Tibial artery (tissue), 4 donors: ENCODE measurements at regions not wholly inside any gene's neighbourhood (a gene's known extent, or its start where the extent isn't known, plus 50 kb on each side); places are given as distances from the start of the nearest gene placed in this dataset.

Source experiments
- DNase-seq, 2 donors: peaks; one replicate each; pipeline ENCODE4 v3.0.0-alpha.2; 2019
- H3K27ac ChIP-seq, 2 donors: fragments of 200-600 bp; sonication (generic) in 1 of 2; 1 replicate in 1 of 2; 2 replicates in 1 of 2; pipeline ENCODE4 v1.5.1; 2018 to 2019; ENCODE audit warnings: mild to moderate bottlenecking in 1 of 2
- H3K27me3 ChIP-seq, 2 donors: fragments of 200-600 bp; sonication (generic) in 1 of 2; one replicate each; pipeline versions ENCODE4 v1.5.1 to v1.6.0; 2016 to 2019
- H3K36me3 ChIP-seq, 3 donors: fragments of 200-600 bp; sonication (generic) in 2 of 3; one replicate each; pipeline ENCODE4 v1.5.1; 2016 to 2019; ENCODE audit warnings: mild to moderate bottlenecking in 2 of 3
- H3K4me1 ChIP-seq, 4 donors: fragments of 200-600 bp; sonication (generic) in 2 of 4; 1 replicate in 3 of 4; 2 replicates in 1 of 4; pipeline ENCODE4 v1.5.1; 2016 to 2019
- H3K4me3 ChIP-seq, 2 donors: fragments of 200-600 bp; sonication (generic) in 1 of 2; 1 replicate in 1 of 2; 2 replicates in 1 of 2; pipeline ENCODE4 v1.5.1; 2018 to 2019; ENCODE audit warnings: mild to moderate bottlenecking in 2 of 2
- H3K9me3 ChIP-seq, 3 donors: fragments of 200-600 bp; sonication (generic) in 1 of 3; one replicate each; pipeline ENCODE4 v1.5.1; 2016 to 2019
- intact Hi-C: fragments of 100-400 bp; cut with DNase I; formaldehyde crosslinking; loops from one replicate; pipeline ENCODE4 v1.15.0; 2023; ENCODE audit warnings: low total_unique reads
- TF ChIP-seq, protein P1 (sequence below), 2 experiments: fragments of 200-600 bp in 1 of 2; fragments of 450-650 bp in 1 of 2; IDR thresholded peaks; one replicate each; pipeline ENCODE4 v1.5.1; 2017 to 2019; ENCODE audit warnings: antibody characterized with exemption in 2 of 2, mild to moderate bottlenecking in 1 of 2, moderate library complexity in 1 of 2

DNA sequence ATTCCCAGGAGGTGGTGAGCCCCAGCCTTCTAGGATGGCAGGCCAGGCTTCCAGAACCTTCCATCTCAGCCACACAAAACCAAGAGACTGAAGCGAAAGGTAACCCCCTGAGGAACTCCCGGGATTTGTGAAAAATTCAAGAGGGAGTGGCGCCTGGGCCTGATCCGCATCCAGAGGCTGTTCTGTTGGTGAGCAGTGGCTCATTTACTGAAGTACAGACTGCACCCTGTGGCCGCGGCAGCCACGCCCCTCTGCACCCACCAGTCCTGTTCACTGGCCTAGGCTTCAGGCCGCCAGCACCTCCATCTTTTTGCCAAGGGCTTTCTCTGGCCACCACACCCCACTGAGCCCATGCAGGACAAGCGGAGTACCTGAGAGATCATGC, 79.1 kb upstream of the PTPN1 start:
- H3K4me3 ChIP-seq = no peak overlapping the region
- H3K36me3 ChIP-seq = no peaks in the 10 kb centered on the region
- H3K9me3 ChIP-seq = no peaks in the 10 kb centered on the region
- no peak for DNase-seq
- H3K27me3 ChIP-seq = no peaks in the 10 kb centered on the region
- H3K4me1 ChIP-seq = peaks cover 0 to 36% (median 31%) of the 10 kb centered on the region in 4 donors
- H3K27ac ChIP-seq = peak overlapping the region; percentile 45 to 77
- TF ChIP-seq, protein P1, sequence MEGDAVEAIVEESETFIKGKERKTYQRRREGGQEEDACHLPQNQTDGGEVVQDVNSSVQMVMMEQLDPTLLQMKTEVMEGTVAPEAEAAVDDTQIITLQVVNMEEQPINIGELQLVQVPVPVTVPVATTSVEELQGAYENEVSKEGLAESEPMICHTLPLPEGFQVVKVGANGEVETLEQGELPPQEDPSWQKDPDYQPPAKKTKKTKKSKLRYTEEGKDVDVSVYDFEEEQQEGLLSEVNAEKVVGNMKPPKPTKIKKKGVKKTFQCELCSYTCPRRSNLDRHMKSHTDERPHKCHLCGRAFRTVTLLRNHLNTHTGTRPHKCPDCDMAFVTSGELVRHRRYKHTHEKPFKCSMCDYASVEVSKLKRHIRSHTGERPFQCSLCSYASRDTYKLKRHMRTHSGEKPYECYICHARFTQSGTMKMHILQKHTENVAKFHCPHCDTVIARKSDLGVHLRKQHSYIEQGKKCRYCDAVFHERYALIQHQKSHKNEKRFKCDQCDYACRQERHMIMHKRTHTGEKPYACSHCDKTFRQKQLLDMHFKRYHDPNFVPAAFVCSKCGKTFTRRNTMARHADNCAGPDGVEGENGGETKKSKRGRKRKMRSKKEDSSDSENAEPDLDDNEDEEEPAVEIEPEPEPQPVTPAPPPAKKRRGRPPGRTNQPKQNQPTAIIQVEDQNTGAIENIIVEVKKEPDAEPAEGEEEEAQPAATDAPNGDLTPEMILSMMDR (IDR thresholded peaks at IDR 0.05) = no peak
- intact Hi-C loops = no loop called here

- TF ChIP-seq, protein P1 (IDR thresholded peaks at IDR 0.05) = no peak
- Histone ChIP-seq H3K27ac (no peak overlapping the region), H3K4me1 (peaks cover 0 to 30% (median 17%) of the 10 kb centered on the region in 4 donors), H3K27me3 (no peaks in the 10 kb centered on the region), H3K36me3 (no peaks in the 10 kb centered on the region), H3K9me3 (no peaks in the 10 kb centered on the region), H3K4me3 (no peak overlapping the region)
- DNase-seq = no peak
- intact Hi-C loops = no loop called here
Measured at GRCh38 chr20:50433001-50433761, 77.0 kb upstream of the PTPN1 start.

DNA sequence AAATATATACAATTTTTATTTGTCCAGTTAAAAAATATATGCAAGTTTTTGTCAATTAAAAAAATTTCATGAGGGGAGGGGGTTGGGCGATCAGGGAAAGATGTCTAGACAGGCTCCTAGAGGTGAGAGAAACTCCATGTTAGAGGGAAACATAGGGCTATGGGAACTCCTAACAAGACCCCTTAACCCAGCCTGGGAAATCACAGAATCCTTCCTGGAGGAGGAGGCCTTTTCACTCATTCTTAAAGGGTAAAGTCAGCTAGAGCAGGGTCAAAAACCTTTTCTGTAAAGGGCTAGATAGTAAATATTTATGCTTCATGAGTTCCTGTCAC, 75.9 kb upstream of the PTPN1 start:
- no peaks in the 10 kb centered on the region for H3K27me3 ChIP-seq
- H3K4me3 ChIP-seq = no peak overlapping the region
- no peaks in the 10 kb centered on the region for H3K36me3 ChIP-seq
- peaks cover 0 to 27% (median 16%) of the 10 kb centered on the region in 4 donors for H3K4me1 ChIP-seq
- DNase-seq = no peak
- intact Hi-C loops = no loop called here
- no peak overlapping the region for H3K27ac ChIP-seq
- TF ChIP-seq, protein P1 (IDR thresholded peaks at IDR 0.05) = no peak
- H3K9me3 ChIP-seq = no peaks in the 10 kb centered on the region

- no peak overlapping the region for H3K27ac ChIP-seq
- no peak overlapping the region for H3K4me3 ChIP-seq
- no peaks in the 10 kb centered on the region for H3K9me3 ChIP-seq
- peaks cover 0 to 24% (median 16%) of the 10 kb centered on the region in 4 donors for H3K4me1 ChIP-seq
- TF ChIP-seq, protein P1 (IDR thresholded peaks at IDR 0.05) = no peak
- DNase-seq = peak in 1 of 2 donors; percentile 60
- H3K27me3 ChIP-seq = no peaks in the 10 kb centered on the region
- intact Hi-C loops = no loop called here
- H3K36me3 ChIP-seq = no peaks in the 10 kb centered on the region
Measured at GRCh38 chr20:50434653-50435396, 75.4 kb upstream of the PTPN1 start.

GRCh38 chr20:50435397-50436051, 74.7 kb upstream of the PTPN1 start:
- no peak overlapping the region for H3K4me3 ChIP-seq
- TF ChIP-seq, protein P1 (IDR thresholded peaks at IDR 0.05) = no peak
- intact Hi-C loops = no loop called here

More at GRCh38 chr20:50435397-50436051, 74.7 kb upstream of the PTPN1 start:
- no peaks in the 10 kb centered on the region for H3K9me3 ChIP-seq
- H3K4me1 ChIP-seq = peaks cover 0 to 17% (median 10%) of the 10 kb centered on the region in 4 donors
- DNase-seq = peak in 1 of 2 donors; percentile 54
- no peaks in the 10 kb centered on the region for H3K27me3 ChIP-seq
- H3K27ac ChIP-seq = no peak overlapping the region
- no peaks in the 10 kb centered on the region for H3K36me3 ChIP-seq
